HS-5 (cell line): ENCODE measurements at regions not wholly inside any gene's neighbourhood (a gene's known extent, or its start where the extent isn't known, plus 50 kb on each side); places are given as distances from the start of the nearest gene placed in this dataset.
"Not testable (repeated sequence)": the region's sequence is repeated elsewhere in the genome, so short reads cannot be mapped to it uniquely, and the experiment has no call there.

Experiments used
- DNase-seq: peaks from one replicate; pipeline ENCODE4 v3.0.0-alpha.2; 2012; ENCODE audit warnings: low read depth

DNA sequence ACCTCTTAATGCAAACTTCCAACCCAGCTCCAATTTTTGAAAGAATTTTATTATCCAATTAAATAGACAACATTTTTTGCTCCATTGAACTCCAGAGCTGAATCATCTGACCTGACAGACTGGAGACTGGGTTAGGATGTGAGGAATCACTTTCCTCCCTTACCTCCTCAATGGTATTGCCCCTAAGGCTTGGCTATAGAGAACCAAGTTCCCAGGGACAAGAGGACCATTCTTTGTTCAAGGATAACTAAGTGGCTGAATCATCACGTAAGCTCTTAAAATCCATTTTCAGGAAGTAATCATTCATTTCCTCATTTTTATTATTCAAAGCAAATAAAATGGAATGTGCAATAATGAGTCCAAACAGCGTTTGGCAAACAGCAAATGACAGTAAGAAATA lies 335.1 kb downstream of the GATA3 start:
- peak; percentile 19 for DNase-seq

- DNase-seq, result peak; percentile 28
Measured at GRCh38 chr10:8392216-8392615, 337.7 kb downstream of the GATA3 start.

DNA sequence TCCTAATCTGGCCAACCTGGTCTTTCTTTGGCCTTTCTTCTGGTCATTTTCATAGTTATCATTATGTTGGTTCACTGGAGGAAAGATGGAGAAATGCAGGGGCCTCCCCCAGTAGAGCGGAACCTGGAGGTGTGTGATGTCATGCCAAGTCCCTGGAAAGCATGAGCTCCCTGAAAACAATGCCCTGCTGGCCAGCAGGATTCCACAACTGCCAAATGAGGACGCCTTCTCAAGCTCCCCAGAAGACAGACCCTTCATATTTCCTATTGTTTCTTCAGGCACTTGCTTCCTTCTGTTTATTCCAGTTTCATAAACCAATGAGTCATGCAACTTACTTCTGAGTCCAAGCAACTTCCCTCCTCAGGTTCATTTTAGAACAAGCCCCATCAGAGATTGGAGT lies 339.0 kb downstream of the GATA3 start:
- no peak for DNase-seq

- DNase-seq, result peak; percentile 25
Measured at GRCh38 chr10:8396675-8397074, 342.2 kb downstream of the GATA3 start.

DNA sequence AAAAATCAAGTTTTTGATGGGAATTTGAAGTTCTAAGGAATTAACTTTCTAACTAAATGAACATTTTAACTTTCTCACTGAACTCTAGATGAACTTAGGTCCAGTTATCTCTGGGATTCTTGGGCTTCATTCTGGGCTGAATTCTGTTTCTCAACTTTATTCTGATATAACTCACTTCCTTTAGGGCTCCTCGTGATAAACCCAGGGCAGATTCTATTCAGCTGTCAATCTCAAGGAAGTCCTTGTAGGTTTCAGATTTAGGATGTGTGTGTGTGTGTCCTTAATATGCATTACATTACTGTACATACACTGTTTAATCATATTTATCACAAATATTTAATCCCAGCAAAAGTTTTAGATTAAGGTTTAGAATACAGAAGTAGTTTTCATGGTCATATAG lies 344.3 kb downstream of the GATA3 start:
- no peak for DNase-seq

- DNase-seq, result no peak
Measured at GRCh38 chr10:8400151-8400550, 345.7 kb downstream of the GATA3 start.

DNA sequence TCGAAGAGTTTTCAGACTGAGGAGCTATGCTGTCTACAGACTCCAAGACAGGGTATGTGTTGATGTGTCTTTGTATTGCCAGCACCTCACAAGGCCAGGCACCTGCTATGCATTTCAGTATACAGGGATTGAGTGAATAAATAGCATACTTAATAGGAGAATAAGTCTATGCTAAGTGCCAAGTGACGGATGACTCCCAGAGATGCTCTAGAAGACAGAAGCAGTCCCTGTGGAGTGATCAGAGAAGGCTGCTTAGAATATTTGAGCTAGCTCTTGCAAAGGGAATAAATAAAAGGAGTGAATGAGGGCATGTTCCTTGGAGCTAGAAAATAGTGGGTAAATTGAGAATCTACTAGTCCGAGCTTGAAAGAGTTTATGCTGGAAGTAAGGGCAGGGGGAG lies 346.4 kb downstream of the GATA3 start:
- no peak for DNase-seq

- DNase-seq, result no peak
Measured at GRCh38 chr10:8401531-8401930, 347.0 kb downstream of the GATA3 start.

DNA sequence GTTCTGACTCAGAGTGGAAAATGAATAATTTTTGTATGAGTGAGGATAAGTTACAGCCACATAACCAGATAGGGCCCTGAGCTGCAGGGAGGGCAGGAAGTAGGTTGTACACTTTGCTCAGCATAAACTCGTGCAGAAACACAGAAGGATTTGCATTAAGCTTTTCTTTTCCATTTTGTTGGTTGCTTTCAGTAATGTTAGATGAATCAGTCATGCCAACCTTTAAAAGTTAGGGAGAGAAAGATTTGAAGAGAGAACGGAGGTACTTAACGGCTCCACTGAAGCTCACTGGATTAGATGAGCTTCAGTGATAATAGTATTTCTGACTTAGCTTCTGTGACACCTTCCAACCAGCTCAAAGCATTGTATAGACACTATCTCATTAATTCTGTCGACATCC lies 348.1 kb downstream of the GATA3 start:
- DNase-seq, result no peak

DNA sequence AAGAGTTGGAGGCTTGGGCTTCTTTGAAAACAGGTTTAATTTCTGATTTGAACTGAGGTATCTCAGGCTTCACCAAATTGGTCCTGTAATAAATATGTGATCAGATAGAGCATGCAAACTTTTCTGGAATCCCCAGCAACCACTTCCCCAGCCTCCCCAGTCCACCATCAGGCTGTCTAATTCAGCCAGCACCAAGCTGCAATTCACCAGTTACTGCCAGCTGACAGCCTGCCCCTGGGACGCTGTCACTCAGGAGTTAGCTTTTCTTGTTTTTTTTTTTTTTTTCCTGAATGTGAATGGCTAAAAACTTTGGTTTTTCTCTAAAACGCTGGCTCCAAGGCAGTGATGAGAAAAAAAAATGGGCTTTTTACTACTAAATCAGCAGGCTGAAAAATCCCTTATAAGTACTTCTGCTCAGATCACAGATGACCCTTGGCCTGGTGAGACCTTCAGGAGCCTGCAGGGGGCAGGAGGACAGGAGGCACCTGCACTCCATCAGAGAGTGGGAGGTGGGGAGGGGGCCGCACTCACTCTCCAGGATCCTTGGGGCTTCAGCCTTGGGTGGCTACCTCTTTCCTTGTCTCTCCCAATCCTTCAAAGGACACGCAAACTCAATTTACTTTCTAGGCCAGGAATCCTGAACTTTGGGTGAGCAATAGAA lies 349.4 kb downstream of the GATA3 start:
- no peak for DNase-seq

DNA sequence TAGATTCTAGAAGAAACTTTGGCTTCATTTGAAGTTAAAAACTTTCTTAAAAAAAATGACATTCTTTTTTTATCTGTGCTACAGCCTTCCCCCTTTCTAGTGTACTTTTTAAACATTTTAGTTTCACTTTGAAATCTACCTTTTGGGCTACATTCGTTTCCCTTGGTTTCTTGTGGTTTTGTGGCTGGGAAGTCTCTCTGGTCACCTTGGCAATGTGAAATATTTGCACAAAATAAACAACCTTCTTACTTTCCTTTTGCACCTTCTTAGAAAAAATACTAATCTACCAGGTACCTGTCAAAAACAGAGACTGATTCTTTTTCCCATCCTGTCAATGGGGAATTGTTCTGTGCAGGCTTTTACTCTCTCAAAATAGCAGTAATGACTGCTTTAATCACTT lies 350.2 kb downstream of the GATA3 start:
- DNase-seq, result no peak

DNA sequence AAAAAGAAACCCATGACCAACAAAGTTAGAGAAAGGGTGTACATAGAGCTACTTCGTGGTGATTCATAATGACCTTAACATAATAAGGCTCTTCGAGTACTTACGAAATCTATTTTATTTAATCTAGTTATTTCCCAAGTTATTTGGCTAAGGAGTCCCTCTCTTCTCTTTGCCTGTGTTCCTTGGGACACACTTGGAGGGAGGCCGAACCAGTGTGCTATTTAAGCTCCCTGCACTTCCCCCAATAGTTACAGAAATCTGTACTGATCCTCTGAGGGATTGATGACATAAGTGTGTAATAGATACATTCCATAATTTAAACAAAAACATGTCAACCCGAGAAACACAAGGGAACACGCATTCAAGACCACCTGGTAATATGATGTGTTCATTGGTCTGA lies 351.1 kb downstream of the GATA3 start:
- no peak for DNase-seq

DNA sequence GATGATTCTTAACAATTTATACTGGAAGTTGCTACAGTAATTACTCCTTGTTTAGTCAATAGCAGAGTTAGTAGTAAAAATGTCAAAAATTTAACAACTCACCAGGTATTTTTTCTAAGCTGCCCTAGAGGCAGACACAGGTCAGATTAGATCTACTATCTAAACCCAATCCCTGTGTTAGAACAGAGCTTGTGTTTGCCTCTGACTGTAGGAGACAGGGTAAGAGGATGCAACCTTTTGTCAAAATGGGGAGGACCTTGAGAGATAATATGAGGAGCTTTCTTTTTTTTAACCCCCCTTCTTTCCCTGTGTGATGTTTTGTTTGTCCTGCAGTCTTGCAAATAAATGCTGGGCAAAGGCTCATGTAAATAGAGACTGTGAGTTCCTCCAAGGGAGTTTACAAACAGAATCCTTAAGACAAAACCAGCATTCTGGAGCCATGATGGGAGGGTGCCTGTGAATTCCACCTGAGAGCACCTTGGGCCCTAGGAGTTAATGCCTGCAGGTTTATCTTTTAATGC lies 353.1 kb downstream of the GATA3 start:
- no peak for DNase-seq

DNA sequence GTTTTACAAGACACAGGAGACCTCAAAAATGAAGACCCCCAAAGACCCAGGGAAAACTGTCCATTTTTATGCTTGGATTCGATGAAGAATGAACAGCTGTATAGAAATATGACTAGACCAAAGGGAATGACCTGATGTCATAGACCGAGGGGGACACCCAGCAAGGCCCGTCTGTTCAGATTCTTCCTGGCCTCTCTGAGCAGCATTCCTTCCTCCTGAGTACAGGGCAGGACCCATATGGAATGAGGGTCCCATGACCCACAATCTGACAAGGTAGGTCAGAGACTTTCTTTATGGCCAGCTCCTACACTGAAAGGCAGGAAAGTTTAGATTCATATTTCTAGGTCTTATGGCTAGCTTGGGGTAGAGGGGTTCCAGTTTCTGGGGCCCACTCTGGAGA lies 356.0 kb downstream of the GATA3 start:
- no peak for DNase-seq

DNA sequence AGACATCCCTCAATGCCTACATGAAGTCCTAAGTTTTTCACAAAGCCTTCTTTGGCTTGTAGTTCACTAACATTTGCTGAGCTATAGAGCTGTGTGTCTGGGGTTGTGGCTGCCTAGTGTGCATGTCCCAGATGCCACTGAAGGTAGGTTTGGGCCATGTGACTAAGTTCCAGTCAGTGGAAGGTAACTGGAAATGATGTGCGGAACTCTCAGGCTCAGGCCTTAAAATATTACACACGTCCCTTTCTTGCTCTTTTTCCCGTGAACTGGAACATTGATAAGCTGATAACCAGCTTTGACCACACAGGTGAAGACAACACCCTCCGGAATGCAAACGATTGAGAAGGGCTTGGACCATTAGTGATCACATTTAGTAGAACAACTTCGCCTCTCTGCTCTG lies 358.1 kb downstream of the GATA3 start:
- no peak for DNase-seq

DNA sequence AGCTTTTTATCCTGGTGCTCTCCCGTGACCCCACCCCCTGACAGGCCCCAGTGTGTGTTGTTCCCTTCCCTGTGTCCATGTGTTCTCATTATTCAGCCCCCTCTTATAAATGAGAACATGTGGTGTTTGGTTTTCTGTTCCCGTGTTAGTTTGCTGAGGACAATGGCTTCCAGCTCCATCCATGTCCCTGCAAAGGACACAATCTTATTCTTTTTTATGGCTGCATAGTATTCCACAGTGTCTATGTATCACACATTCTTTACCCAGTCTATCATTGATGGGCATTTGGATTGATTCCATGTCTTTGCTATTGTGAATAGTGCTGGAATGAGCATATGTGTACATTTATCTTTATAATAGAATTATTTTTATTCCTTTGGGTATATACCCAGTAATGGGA lies 360.5 kb downstream of the GATA3 start:
- not testable (repeated sequence) for DNase-seq

DNA sequence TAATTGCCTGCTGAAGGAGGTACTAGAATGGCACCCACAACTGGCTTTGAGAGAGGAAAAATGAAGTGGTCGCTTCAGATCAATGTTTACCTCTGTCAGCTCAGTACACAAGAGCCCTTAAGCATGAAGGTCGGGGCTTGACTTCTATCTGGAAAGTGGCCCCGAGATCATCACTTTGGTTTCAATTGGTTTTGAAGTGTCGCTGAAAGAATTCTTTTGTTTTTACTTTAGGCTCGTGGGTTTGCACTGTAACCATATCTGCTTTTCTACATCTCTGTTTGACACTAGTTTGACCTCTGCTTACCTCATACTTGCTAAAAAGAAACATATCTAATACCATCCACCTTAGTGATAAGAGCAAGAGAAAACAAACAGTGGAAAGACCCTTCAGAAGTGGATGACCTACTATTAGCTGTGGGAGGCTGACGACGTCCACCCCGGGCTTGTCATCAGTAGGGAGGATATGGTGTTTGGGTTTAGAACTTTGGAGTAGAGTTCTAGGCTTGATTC lies 361.8 kb downstream of the GATA3 start:
- DNase-seq, result no peak

GRCh38 chr10:8416760-8417159 lies 362.3 kb downstream of the GATA3 start:
- no peak for DNase-seq

DNA sequence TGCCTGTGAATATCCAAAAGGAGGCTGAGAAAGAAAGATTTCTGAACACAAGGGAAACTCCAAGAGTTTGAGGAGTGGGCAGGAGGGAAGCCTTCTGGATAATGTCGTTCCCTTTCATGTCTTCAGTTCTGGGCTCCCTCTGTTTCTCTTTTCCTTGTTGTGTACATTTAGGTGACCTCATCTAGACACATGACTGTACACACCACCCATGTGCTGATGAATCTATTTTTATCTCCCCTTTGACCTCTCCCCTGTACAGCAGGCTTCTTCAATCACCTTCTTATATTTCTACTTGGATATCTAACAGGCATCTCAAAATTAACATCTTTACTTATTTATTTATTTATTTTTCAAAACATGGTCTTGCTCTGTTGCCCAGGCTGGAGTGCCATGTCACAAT lies 363.1 kb downstream of the GATA3 start:
- DNase-seq, result no peak

DNA sequence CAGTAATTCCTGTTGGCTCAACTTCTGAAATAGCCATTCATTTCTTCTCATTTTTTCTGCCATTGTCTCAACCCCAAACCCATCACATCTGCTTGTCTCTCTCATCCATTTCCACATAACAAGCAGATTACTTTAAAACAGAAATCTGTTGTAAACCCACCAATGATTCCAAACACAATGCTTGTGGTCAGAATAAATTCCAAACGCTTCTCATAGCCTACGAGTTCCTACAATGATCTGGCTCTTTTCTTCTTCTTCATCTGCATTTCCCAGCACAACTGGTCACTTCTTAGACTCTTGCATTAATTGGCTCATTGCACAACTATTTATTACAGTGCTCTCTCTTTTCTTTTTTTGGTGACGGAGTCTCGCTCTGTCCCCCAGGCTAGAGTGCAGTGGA lies 364.1 kb downstream of the GATA3 start:
- DNase-seq, result peak; percentile 34

GRCh38 chr10:8420182-8420581 lies 365.7 kb downstream of the GATA3 start:
- no peak for DNase-seq

DNA sequence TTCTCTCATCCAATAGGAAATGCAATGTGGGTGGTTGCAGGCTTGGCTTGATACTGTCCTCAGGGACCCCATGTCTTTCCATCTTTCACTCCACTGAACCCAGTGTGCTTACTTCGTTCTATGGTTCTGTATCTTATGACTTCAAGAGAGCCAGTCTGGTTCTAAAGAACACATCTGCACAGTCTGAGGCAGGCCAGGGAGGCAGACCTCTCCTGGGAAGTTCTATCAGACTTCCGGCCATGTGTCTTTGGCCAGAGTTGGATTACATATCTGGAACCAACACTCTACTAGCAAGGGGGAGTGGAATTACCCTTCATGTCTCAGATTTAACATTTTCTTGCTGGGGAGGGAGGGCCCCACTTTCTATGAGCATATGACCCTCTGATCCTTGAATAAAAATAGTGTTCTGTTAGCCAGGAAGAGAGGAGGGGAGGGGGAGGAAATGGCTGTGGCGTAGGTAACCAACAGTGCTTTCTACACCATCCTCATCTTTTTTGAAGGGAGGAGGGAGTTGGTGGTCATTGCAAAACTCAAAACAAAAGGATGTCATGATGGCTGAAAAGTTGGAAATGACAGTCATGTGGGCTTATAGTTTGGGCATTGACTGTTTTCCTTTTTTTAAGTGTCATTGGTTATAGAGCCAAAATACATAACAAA lies 370.2 kb downstream of the GATA3 start:
- DNase-seq, result no peak

GRCh38 chr10:8428654-8429053 lies 374.2 kb downstream of the GATA3 start:
- DNase-seq, result no peak

DNA sequence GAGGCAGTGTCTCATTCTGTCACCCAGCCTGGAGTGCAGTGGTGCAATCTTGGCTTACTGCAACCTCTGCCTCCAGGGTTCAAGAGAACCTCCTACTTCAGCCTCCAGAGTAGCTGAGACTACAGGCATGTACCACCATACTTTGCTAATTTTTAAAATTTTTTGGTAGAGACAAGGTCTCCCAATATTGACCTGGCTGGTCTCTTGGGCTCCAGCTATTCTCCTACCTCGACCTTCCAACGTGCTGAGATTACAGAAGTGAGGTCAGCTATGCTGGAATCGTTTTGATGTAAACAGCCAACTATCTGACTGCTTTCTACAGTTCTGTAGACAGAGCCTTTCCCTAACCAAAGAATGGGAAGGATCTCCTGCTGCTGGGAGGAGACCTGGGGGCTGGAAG lies 375.8 kb downstream of the GATA3 start:
- no peak for DNase-seq
